GM12865 (cell line): ENCODE measurements at regions not wholly inside any gene's neighbourhood (a gene's known extent, or its start where the extent isn't known, plus 50 kb on each side); places are given as distances from the start of the nearest gene placed in this dataset.

ENCODE experiments used
- DNase-seq: peaks from one replicate; pipeline ENCODE4 v3.0.0; 2010; ENCODE audit warnings: low read depth
- H3K4me3 ChIP-seq: 2 replicates; pipeline ENCODE4 v1.5.1; 2011; ENCODE audit warnings: mild to moderate bottlenecking, low read depth, low read length, control low read depth
- CTCF ChIP-seq: IDR thresholded peaks from 2 replicates; pipeline ENCODE4 v1.5.1; 2011; ENCODE audit warnings: low read length, control low read depth, low read depth, inconsistent platforms; ENCODE audit not compliant: insufficient read depth; ENCODE audit errors: missing control alignments

- no peak overlapping the region for H3K4me3 ChIP-seq
- no peak for TF ChIP-seq CTCF
- no peak for DNase-seq
Observed at GRCh38 chr14:100652744-100653143, 65.5 kb upstream of the BEGAIN start.

- no peak overlapping the region for H3K4me3 ChIP-seq
- peak; percentile 71 for TF ChIP-seq CTCF
- peak; percentile 31 for DNase-seq
Observed at GRCh38 chr14:100653409-100653808, 66.2 kb upstream of the BEGAIN start.

GRCh38 chr14:100654025-100654813 lies 67.0 kb upstream of the BEGAIN start:
- DNase-seq, result peak; percentile 14
- no peak overlapping the region for H3K4me3 ChIP-seq
- no peak for TF ChIP-seq CTCF

- TF ChIP-seq CTCF, result peak; percentile 73
- no peak overlapping the region for H3K4me3 ChIP-seq
- DNase-seq, result peak; percentile 33
Observed at GRCh38 chr14:100654814-100655740, 67.9 kb upstream of the BEGAIN start.

GRCh38 chr14:100655741-100656085 lies 68.5 kb upstream of the BEGAIN start:
- DNase-seq, result no peak
- TF ChIP-seq CTCF, result no peak
- no peak overlapping the region for H3K4me3 ChIP-seq

GRCh38 chr14:100656996-100657395 lies 69.7 kb upstream of the DLK1 start:
- no peak for TF ChIP-seq CTCF
- H3K4me3 ChIP-seq, result no peak overlapping the region
- DNase-seq, result no peak
